Tibial artery (tissue), 4 donors: ENCODE measurements at regions not wholly inside any gene's neighbourhood (a gene's known extent, or its start where the extent isn't known, plus 50 kb on each side); places are given as distances from the start of the nearest gene placed in this dataset.

ENCODE experiments used
- DNase-seq, 2 donors: peaks; one replicate each; pipeline ENCODE4 v3.0.0-alpha.2; 2019
- H3K27ac ChIP-seq, 2 donors: fragments of 200-600 bp; sonication (generic) in 1 of 2; 1 replicate in 1 of 2; 2 replicates in 1 of 2; pipeline ENCODE4 v1.5.1; 2018 to 2019; ENCODE audit warnings: mild to moderate bottlenecking in 1 of 2
- H3K27me3 ChIP-seq, 2 donors: fragments of 200-600 bp; sonication (generic) in 1 of 2; one replicate each; pipeline versions ENCODE4 v1.5.1 to v1.6.0; 2016 to 2019
- H3K36me3 ChIP-seq, 3 donors: fragments of 200-600 bp; sonication (generic) in 2 of 3; one replicate each; pipeline ENCODE4 v1.5.1; 2016 to 2019; ENCODE audit warnings: mild to moderate bottlenecking in 2 of 3
- H3K4me1 ChIP-seq, 4 donors: fragments of 200-600 bp; sonication (generic) in 2 of 4; 1 replicate in 3 of 4; 2 replicates in 1 of 4; pipeline ENCODE4 v1.5.1; 2016 to 2019
- H3K4me3 ChIP-seq, 2 donors: fragments of 200-600 bp; sonication (generic) in 1 of 2; 1 replicate in 1 of 2; 2 replicates in 1 of 2; pipeline ENCODE4 v1.5.1; 2018 to 2019; ENCODE audit warnings: mild to moderate bottlenecking in 2 of 2
- H3K9me3 ChIP-seq, 3 donors: fragments of 200-600 bp; sonication (generic) in 1 of 3; one replicate each; pipeline ENCODE4 v1.5.1; 2016 to 2019
- intact Hi-C: fragments of 100-400 bp; cut with DNase I; formaldehyde crosslinking; loops from one replicate; pipeline ENCODE4 v1.15.0; 2023; ENCODE audit warnings: low total_unique reads
- TF ChIP-seq, protein P1 (sequence below), 2 experiments: fragments of 200-600 bp in 1 of 2; fragments of 450-650 bp in 1 of 2; IDR thresholded peaks; one replicate each; pipeline ENCODE4 v1.5.1; 2017 to 2019; ENCODE audit warnings: antibody characterized with exemption in 2 of 2, mild to moderate bottlenecking in 1 of 2, moderate library complexity in 1 of 2

DNA sequence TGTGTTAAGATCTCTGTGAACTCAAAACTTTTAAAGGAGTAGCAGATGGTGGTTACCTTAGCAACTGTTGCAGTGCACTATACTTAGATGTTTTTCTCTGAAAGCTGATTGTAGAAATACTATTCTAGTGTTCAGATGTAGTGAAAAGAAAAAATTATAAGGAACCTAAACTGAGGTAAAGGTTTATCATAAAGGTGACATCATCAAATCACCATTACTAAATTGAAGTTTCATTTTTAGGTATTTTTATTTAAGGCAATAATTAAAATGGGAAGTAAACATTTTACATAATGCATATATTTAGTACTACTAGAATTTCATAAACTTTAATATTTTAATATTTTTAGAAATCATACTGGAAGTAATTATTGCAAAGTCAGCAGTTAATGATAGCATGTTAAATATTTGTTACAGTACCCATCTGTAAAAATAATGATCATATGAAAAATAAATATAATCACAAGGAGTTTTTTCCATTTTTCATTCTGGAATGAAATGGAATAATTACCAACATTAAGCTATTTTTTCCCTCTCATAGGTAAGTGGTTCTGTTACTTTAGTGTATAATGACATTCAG is 141.1 kb upstream of the NAV3 start:
- no peak for DNase-seq
- H3K4me1 ChIP-seq: no peaks in the 10 kb centered on the region
- no peaks in the 10 kb centered on the region for H3K9me3 ChIP-seq
- intact Hi-C loops: no loop called here
- no peak overlapping the region for H3K4me3 ChIP-seq
- no peaks in the 10 kb centered on the region for H3K36me3 ChIP-seq
- TF ChIP-seq, protein P1, sequence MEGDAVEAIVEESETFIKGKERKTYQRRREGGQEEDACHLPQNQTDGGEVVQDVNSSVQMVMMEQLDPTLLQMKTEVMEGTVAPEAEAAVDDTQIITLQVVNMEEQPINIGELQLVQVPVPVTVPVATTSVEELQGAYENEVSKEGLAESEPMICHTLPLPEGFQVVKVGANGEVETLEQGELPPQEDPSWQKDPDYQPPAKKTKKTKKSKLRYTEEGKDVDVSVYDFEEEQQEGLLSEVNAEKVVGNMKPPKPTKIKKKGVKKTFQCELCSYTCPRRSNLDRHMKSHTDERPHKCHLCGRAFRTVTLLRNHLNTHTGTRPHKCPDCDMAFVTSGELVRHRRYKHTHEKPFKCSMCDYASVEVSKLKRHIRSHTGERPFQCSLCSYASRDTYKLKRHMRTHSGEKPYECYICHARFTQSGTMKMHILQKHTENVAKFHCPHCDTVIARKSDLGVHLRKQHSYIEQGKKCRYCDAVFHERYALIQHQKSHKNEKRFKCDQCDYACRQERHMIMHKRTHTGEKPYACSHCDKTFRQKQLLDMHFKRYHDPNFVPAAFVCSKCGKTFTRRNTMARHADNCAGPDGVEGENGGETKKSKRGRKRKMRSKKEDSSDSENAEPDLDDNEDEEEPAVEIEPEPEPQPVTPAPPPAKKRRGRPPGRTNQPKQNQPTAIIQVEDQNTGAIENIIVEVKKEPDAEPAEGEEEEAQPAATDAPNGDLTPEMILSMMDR (IDR thresholded peaks at IDR 0.05): no peak
- no peak overlapping the region for H3K27ac ChIP-seq
- no peaks in the 10 kb centered on the region for H3K27me3 ChIP-seq

DNA sequence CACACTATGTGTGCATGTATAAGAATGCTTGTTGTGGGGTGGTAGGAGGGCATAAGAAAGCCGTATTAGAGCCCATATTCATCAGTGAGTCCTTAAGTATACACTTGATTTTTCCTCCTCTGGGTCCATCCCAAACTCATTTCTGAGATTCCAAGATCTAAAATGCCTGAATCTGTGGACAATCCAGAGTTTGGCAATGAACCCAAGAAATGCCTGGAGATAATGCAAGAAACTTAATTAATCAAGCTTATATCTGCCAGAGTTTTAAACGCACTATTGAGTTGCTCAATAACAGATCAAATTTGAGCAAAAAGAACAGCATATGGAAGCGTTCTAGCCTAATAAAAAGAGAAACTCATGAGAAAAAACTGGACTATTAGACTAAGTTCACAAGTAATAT is 143.4 kb upstream of the NAV3 start:
- Histone ChIP-seq H3K4me1 (no peaks in the 10 kb centered on the region), H3K27me3 (no peaks in the 10 kb centered on the region), H3K27ac (no peak overlapping the region), H3K36me3 (no peaks in the 10 kb centered on the region), H3K4me3 (no peak overlapping the region), H3K9me3 (no peaks in the 10 kb centered on the region)
- intact Hi-C loops: no loop called here
- DNase-seq: no peak
- TF ChIP-seq, protein P1 (IDR thresholded peaks at IDR 0.05): no peak

DNA sequence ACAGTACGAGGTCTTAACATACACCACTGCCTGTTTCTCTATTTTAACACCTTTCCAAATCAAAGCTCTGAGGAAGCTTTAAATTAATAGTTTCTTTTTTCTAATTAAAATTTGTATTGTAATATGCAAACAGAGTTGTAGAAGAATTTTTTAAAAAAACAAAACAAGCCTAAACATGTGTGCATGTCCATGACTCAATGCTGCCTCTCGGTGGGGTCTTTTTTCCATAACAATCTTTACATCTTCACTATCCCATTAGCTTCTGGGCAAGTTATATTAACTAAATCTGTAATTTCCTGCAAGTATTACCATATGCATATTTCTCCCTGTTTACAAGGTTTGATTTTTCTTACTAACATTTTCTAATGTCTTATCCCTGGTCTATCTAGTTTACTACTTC is 143.9 kb upstream of the NAV3 start:
- H3K4me1 ChIP-seq: no peaks in the 10 kb centered on the region
- no peak for DNase-seq
- no peak overlapping the region for H3K4me3 ChIP-seq
- H3K27ac ChIP-seq: no peak overlapping the region
- H3K27me3 ChIP-seq: no peaks in the 10 kb centered on the region
- intact Hi-C loops: no loop called here
- H3K9me3 ChIP-seq: no peaks in the 10 kb centered on the region
- TF ChIP-seq, protein P1 (IDR thresholded peaks at IDR 0.05): no peak
- no peaks in the 10 kb centered on the region for H3K36me3 ChIP-seq

DNA sequence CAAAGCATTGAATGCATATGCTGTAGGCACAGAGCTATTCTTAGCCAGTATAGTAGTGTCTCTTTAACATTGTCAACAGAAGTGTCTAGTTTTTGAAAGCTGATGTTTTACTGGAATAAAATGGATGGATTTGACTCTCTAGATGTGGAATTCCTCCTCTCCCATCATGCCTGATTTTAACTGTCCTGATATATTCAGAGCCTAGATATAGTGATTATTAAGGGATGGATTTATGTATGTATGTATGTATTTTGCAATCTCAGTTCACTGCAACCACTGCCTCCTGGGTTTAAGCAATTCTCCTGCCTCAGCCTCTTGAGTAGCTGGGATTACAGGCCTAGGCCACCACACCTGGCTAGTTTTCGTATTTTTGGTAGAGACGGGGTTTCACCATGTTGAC is 144.8 kb upstream of the NAV3 start:
- Histone ChIP-seq H3K9me3 (no peaks in the 10 kb centered on the region), H3K4me3 (no peak overlapping the region), H3K4me1 (no peaks in the 10 kb centered on the region), H3K36me3 (no peaks in the 10 kb centered on the region), H3K27me3 (no peaks in the 10 kb centered on the region), H3K27ac (no peak overlapping the region)
- intact Hi-C loops: no loop called here
- TF ChIP-seq, protein P1 (IDR thresholded peaks at IDR 0.05): no peak
- no peak for DNase-seq

DNA sequence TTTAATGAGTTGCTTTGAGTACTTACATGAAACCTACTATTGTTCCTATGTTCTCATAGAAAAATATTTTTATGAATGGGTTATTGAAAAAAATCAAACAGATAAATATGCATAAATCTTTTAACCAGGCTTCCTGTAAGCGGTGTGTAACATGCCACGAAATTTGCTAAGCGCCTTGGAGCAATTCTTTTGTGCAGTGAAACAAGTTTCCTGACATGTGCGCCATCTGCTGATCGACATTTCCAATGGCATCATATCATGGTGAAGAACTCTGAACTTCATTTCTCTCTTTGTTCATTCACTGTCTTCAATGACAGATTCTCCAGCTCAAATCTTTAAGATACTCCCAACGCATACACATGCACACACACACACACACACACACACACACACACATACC is 145.6 kb upstream of the NAV3 start:
- Histone ChIP-seq H3K27me3 (no peaks in the 10 kb centered on the region), H3K27ac (no peak overlapping the region), H3K4me1 (no peaks in the 10 kb centered on the region), H3K4me3 (no peak overlapping the region), H3K36me3 (no peaks in the 10 kb centered on the region), H3K9me3 (no peaks in the 10 kb centered on the region)
- intact Hi-C loops: no loop called here
- peak in 1 of 2 donors; percentile 31 for DNase-seq
- TF ChIP-seq, protein P1 (IDR thresholded peaks at IDR 0.05): peak in 1 of 2 experiments; percentile 20

DNA sequence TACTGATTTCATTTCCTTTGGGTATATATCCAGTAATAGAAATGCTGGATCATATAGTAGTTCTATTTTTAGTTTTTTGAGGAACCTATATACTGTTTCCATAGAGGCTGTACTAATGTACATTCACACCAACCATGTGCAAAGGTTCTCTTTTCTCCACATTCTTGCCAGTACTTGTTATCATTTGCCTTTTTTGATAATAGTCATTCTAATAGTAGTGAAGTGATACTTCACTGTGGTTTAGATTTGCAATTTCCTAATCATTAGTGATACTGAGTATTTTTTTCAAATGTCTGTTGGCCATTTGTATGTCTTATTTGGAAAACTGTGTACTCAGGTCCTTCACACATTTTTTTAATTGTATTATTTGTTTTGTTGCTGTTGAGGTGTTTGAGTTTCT is 148.2 kb upstream of the NAV3 start:
- H3K27ac ChIP-seq: no peak overlapping the region
- H3K4me1 ChIP-seq: no peaks in the 10 kb centered on the region
- no peaks in the 10 kb centered on the region for H3K27me3 ChIP-seq
- H3K36me3 ChIP-seq: no peaks in the 10 kb centered on the region
- DNase-seq: no peak
- TF ChIP-seq, protein P1 (IDR thresholded peaks at IDR 0.05): no peak
- H3K9me3 ChIP-seq: no peaks in the 10 kb centered on the region
- intact Hi-C loops: no loop called here
- no peak overlapping the region for H3K4me3 ChIP-seq
